ENCODE measurements at regions not wholly inside any gene's neighbourhood (a gene's known extent, or its start where the extent isn't known, plus 50 kb on each side); places are given as distances from the start of the nearest gene placed in this dataset.

DNA sequence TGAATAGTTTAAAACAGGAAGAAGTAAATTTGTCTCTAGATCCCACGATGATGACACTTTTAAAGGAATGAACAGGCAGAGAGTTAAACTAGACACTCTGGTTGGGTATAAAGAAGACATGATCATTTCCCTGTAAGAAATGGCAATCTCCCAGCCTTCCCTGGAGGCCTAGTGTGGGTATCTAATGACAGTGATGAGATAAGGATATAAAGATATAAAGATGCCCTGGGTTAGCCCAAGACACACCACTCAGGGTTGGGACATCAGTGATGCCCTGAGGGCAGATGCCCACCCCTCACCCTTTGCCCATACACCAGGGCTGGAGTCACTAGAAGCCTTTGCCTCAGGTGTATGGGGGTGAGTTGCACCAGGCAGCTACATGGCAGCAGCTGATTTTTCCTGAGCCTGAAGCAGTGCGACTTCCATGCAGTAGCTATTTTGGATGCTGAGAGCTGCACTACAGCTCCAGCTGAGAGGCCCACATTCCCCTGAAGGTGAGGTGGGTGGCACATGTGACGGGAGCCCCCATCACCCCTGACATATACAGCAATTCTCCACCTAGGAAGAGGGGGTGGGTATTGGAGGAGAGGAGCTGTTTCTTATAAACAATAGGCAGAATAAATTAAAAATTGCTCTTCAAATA is 177.5 kb downstream of the NDFIP2 start:
- Histone ChIP-seq H3K4me2 (ENCODE audit: low read length) (no peak overlapping the region), H3K27ac (ENCODE audit: low read depth, low read length) (no peak overlapping the region), H4K20me1 (ENCODE audit: control insufficient read depth, insufficient read depth, low read depth, low read length) (no peaks in the 10 kb centered on the region), H3K4me1 (ENCODE audit: control insufficient read depth, low read length) (no peaks in the 10 kb centered on the region), H3K9me3 (ENCODE audit: control insufficient read depth, insufficient read depth, low read length) (no peaks in the 10 kb centered on the region), H3F3A (ENCODE audit: control insufficient read depth, insufficient read depth) (no peaks in the 10 kb centered on the region), H3K9me2 (replicated peaks; ENCODE audit: control insufficient read depth, low read length) (no peaks in the 10 kb centered on the region), H3K79me2 (ENCODE audit: control insufficient read depth, low read length) (no peaks in the 10 kb centered on the region), H3K27me3 (ENCODE audit: control insufficient read depth, low read length) (no peaks in the 10 kb centered on the region; the same call in 1 of the 2 replicates), H3K36me3 (ENCODE audit: control insufficient read depth, low read length) (no peaks in the 10 kb centered on the region), H3K4me3 (ENCODE audit: low read length) (no peak overlapping the region)
- TF ChIP-seq, protein P1, sequence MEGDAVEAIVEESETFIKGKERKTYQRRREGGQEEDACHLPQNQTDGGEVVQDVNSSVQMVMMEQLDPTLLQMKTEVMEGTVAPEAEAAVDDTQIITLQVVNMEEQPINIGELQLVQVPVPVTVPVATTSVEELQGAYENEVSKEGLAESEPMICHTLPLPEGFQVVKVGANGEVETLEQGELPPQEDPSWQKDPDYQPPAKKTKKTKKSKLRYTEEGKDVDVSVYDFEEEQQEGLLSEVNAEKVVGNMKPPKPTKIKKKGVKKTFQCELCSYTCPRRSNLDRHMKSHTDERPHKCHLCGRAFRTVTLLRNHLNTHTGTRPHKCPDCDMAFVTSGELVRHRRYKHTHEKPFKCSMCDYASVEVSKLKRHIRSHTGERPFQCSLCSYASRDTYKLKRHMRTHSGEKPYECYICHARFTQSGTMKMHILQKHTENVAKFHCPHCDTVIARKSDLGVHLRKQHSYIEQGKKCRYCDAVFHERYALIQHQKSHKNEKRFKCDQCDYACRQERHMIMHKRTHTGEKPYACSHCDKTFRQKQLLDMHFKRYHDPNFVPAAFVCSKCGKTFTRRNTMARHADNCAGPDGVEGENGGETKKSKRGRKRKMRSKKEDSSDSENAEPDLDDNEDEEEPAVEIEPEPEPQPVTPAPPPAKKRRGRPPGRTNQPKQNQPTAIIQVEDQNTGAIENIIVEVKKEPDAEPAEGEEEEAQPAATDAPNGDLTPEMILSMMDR (IDR thresholded peaks at IDR 0.05; ENCODE audit: low read depth, low read length, poor library complexity, severe bottlenecking) = no peak
- no peak for TF ChIP-seq EZH2phosphoT487 (IDR thresholded peaks at IDR 0.05; ENCODE audit: borderline replicate concordance, low read length)

DNA sequence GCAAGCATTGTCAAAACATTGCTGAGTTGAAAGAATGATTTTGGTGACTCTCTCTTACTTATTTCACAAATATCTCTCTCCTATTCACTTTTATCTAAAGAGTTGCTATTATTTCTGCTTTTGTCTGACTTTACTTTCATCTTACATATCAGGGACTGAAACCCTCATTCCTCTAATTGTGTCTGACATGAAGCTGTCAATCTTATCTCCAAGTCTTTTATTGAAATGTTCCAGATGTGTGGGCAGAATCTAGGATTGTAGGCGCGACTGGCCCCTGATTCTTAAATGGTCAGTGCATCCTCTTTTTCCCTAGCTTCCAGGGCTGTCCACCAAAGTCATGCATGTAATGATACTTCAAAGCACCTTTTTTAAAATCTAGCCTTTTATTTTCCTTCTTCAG is 174.6 kb downstream of the NDFIP2 start:
- Histone ChIP-seq H3K9me3 (ENCODE audit: control insufficient read depth, insufficient read depth, low read length) (no peaks in the 10 kb centered on the region), H4K20me1 (ENCODE audit: control insufficient read depth, insufficient read depth, low read depth, low read length) (no peaks in the 10 kb centered on the region), H3K9me2 (replicated peaks; ENCODE audit: control insufficient read depth, low read length) (no peaks in the 10 kb centered on the region), H3K4me2 (ENCODE audit: low read length) (no peak overlapping the region), H3K4me3 (ENCODE audit: low read length) (no peak overlapping the region), H3K36me3 (ENCODE audit: control insufficient read depth, low read length) (no peaks in the 10 kb centered on the region), H3K27ac (ENCODE audit: low read depth, low read length) (no peak overlapping the region), H3K79me2 (ENCODE audit: control insufficient read depth, low read length) (no peaks in the 10 kb centered on the region), H3F3A (ENCODE audit: control insufficient read depth, insufficient read depth) (no peaks in the 10 kb centered on the region), H3K4me1 (ENCODE audit: control insufficient read depth, low read length) (no peaks in the 10 kb centered on the region), H3K27me3 (ENCODE audit: control insufficient read depth, low read length) (no peaks in the 10 kb centered on the region; the same call in 1 of the 2 replicates)
- TF ChIP-seq, protein P1 (IDR thresholded peaks at IDR 0.05; ENCODE audit: low read depth, low read length, poor library complexity, severe bottlenecking) = no peak
- no peak for TF ChIP-seq EZH2phosphoT487 (IDR thresholded peaks at IDR 0.05; ENCODE audit: borderline replicate concordance, low read length)

DNA sequence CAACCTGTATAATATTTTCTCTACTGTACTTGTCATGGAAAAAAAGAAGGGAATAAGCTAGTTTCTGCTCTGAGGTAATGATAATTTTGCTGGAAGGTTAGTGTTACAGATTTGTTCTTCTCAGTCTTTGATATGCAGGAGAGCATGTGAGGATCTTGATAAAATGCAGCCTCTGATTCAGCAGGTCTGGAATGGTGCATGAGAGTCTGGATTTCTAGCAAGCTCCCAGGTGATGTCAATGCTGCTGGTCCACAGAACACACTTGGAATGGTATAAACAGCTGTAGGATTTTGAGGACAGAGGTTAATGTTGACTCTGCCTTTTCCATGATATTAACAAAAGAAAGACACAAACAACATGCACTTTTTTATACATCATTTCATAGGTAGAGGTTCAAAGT is 173.6 kb downstream of the NDFIP2 start:
- Histone ChIP-seq H3K36me3 (ENCODE audit: control insufficient read depth, low read length) (no peaks in the 10 kb centered on the region), H3K9me3 (ENCODE audit: control insufficient read depth, insufficient read depth, low read length) (no peaks in the 10 kb centered on the region), H3K27me3 (ENCODE audit: control insufficient read depth, low read length) (no peaks in the 10 kb centered on the region; the same call in 1 of the 2 replicates), H3K4me1 (ENCODE audit: control insufficient read depth, low read length) (no peaks in the 10 kb centered on the region), H3K9me2 (replicated peaks; ENCODE audit: control insufficient read depth, low read length) (no peaks in the 10 kb centered on the region), H3K79me2 (ENCODE audit: control insufficient read depth, low read length) (no peaks in the 10 kb centered on the region), H3F3A (ENCODE audit: control insufficient read depth, insufficient read depth) (no peaks in the 10 kb centered on the region), H3K4me3 (ENCODE audit: low read length) (no peak overlapping the region), H3K4me2 (ENCODE audit: low read length) (no peak overlapping the region), H4K20me1 (ENCODE audit: control insufficient read depth, insufficient read depth, low read depth, low read length) (no peaks in the 10 kb centered on the region), H3K27ac (ENCODE audit: low read depth, low read length) (no peak overlapping the region)
- no peak for TF ChIP-seq EZH2phosphoT487 (IDR thresholded peaks at IDR 0.05; ENCODE audit: borderline replicate concordance, low read length)
- TF ChIP-seq, protein P1 (IDR thresholded peaks at IDR 0.05; ENCODE audit: low read depth, low read length, poor library complexity, severe bottlenecking) = no peak

Data from DOHH2 (cell line).